ENCODE measurements at regions not wholly inside any gene's neighbourhood (a gene's known extent, or its start where the extent isn't known, plus 50 kb on each side); places are given as distances from the start of the nearest gene placed in this dataset.
"Not testable (repeated sequence)": the region's sequence is repeated elsewhere in the genome, so short reads cannot be mapped to it uniquely, and the experiment has no call there.

- DNase-seq (ENCODE audit: low read depth), result no peak
- no peak overlapping the region for H3K4me3 ChIP-seq (ENCODE audit: control insufficient read depth, low read depth, low read length)
These were observed 134.3 kb downstream of the PXDC1 start for GRCh38 chr6:3617192-3617631.

GRCh38 chr6:3616565-3617176 is 134.8 kb downstream of the PXDC1 start:
- DNase-seq (ENCODE audit: low read depth), result no peak
- TF ChIP-seq, protein P1, sequence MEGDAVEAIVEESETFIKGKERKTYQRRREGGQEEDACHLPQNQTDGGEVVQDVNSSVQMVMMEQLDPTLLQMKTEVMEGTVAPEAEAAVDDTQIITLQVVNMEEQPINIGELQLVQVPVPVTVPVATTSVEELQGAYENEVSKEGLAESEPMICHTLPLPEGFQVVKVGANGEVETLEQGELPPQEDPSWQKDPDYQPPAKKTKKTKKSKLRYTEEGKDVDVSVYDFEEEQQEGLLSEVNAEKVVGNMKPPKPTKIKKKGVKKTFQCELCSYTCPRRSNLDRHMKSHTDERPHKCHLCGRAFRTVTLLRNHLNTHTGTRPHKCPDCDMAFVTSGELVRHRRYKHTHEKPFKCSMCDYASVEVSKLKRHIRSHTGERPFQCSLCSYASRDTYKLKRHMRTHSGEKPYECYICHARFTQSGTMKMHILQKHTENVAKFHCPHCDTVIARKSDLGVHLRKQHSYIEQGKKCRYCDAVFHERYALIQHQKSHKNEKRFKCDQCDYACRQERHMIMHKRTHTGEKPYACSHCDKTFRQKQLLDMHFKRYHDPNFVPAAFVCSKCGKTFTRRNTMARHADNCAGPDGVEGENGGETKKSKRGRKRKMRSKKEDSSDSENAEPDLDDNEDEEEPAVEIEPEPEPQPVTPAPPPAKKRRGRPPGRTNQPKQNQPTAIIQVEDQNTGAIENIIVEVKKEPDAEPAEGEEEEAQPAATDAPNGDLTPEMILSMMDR (conservative IDR thresholded peaks at IDR 0.05; ENCODE audit: control insufficient read depth, insufficient read depth, low read depth, low read length), result no peak

More at GRCh38 chr6:3617192-3617631, 134.3 kb downstream of the PXDC1 start:
- TF ChIP-seq, protein P1 (conservative IDR thresholded peaks at IDR 0.05; ENCODE audit: control insufficient read depth, insufficient read depth, low read depth, low read length), result no peak

DNA sequence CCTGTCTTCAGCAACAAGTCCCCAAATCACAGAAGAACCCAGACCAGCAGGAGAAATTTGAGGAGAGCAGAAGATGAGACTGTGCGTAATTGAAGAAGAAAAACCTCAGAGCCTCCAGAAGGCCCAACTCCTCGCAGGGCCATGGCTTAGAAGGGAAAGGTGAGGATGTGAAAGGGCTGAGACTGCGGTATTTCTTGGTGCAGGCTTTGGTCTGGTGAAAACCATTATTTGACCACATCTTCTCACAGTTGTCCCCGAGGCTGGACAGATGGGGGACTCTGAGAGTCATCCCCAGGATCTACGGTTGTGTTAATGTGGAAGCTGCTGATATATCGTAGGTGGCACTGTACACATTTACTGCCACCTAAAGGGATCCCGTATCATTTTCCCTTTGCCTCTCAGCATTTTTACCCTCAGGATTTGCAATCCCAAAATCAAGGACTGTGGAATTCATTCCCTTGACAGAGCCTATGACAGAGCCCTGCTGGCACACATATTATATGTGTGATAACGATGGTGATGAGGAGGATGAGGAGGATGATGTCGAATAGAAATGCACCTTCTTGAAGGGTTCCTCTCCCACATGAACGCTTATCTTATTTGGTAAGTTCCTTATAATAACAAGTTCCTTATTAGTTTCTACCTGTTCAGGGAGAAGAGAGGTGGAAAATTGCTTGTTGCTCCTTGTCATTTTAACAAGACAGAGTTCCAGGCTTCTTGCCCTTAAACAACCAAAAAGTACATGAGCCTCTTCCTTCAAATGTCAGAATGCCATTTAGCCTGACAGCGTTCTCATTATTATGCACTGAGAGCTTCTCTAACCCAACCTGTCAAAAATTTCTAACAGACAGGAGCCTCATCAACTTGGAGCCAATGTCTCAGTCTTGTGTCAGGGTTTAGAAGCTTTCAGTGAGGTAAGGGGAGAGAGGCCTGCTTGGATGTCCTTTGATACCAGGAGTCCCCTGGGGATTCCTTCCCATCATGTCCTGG is 135.8 kb downstream of the PXDC1 start:
- H3K4me3 ChIP-seq (ENCODE audit: control insufficient read depth, low read depth, low read length), result no peak overlapping the region
- DNase-seq (ENCODE audit: low read depth), result no peak
- TF ChIP-seq, protein P1 (conservative IDR thresholded peaks at IDR 0.05; ENCODE audit: control insufficient read depth, insufficient read depth, low read depth, low read length), result no peak

More at GRCh38 chr6:3616565-3617176, 134.8 kb downstream of the PXDC1 start:
- no peak overlapping the region for H3K4me3 ChIP-seq (ENCODE audit: control insufficient read depth, low read depth, low read length)

GRCh38 chr6:3614918-3615317 is 136.6 kb downstream of the PXDC1 start:
- TF ChIP-seq, protein P1 (conservative IDR thresholded peaks at IDR 0.05; ENCODE audit: control insufficient read depth, insufficient read depth, low read depth, low read length), result no peak
- no peak overlapping the region for H3K4me3 ChIP-seq (ENCODE audit: control insufficient read depth, low read depth, low read length)
- DNase-seq (ENCODE audit: low read depth), result no peak

DNA sequence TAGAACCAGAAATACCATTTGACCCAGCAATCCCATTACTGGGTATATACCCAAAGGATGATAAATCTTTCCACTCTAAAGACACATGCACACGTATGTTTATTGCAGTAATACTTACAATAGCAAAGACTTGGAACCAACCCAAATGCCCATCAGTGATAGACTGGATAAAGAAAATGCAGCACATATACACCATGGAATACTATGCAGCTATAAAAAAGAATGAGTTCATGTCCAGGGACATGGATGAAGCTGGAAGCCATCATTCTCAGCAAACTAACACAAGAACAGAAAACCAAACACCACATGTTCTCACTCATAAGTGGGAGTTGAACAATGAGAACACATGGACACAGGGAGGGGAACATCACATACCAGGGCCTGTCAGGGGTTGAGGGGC is 137.9 kb downstream of the PXDC1 start:
- not testable (repeated sequence) for DNase-seq (ENCODE audit: low read depth); H3K4me3 ChIP-seq (ENCODE audit: control insufficient read depth, low read depth, low read length)

- peak; percentile 96 for DNase-seq (ENCODE audit: low read depth)
- H3K4me3 ChIP-seq (ENCODE audit: control insufficient read depth, low read depth, low read length), result no peak overlapping the region
- TF ChIP-seq, protein P1 (conservative IDR thresholded peaks at IDR 0.05; ENCODE audit: control insufficient read depth, insufficient read depth, low read depth, low read length), result no peak
These were observed 139.0 kb downstream of the PXDC1 start for GRCh38 chr6:3612341-3613041.

Measured in fibroblast of mammary gland (primary cell).